ENCODE measurements at regions not wholly inside any gene's neighbourhood (a gene's known extent, or its start where the extent isn't known, plus 50 kb on each side); places are given as distances from the start of the nearest gene placed in this dataset.

- Histone ChIP-seq H3K4me3 (ENCODE audit: low read depth, low read length) (peak overlapping the region; percentile 32; the same call in 1 of the 2 replicates), H3K27ac (ENCODE audit: low read depth, low read length) (peak overlapping the region; percentile 94), H2AFZ (ENCODE audit: low read length, unreplicated experiment) (no peak overlapping the region), H3K36me3 (ENCODE audit: insufficient read depth, low read length) (no peaks in the 10 kb centered on the region), H3K79me2 (ENCODE audit: control insufficient read depth, insufficient read depth, low read length, unreplicated experiment) (no peaks in the 10 kb centered on the region), H3K27me3 (ENCODE audit: insufficient read depth, low read length) (no peaks in the 10 kb centered on the region), H3K4me1 (ENCODE audit: control insufficient read depth, insufficient read depth, low read length, unreplicated experiment) (peaks cover 75% of the 10 kb centered on the region)
These were observed 82.1 kb downstream of the CDC42EP3 start for GRCh38 chr2:37589298-37589697.

- H3K4me1 ChIP-seq (ENCODE audit: control insufficient read depth, insufficient read depth, low read length, unreplicated experiment) = peaks cover 66% of the 10 kb centered on the region
- H3K27me3 ChIP-seq (ENCODE audit: insufficient read depth, low read length) = no peaks in the 10 kb centered on the region
- no peaks in the 10 kb centered on the region for H3K79me2 ChIP-seq (ENCODE audit: control insufficient read depth, insufficient read depth, low read length, unreplicated experiment)
- peak overlapping the region; percentile 28; the same call in 1 of the 2 replicates for H3K4me3 ChIP-seq (ENCODE audit: low read depth, low read length)
- H2AFZ ChIP-seq (ENCODE audit: low read length, unreplicated experiment) = peak overlapping the region; percentile 54
- peak overlapping the region; percentile 94 for H3K27ac ChIP-seq (ENCODE audit: low read depth, low read length)
- H3K36me3 ChIP-seq (ENCODE audit: insufficient read depth, low read length) = 0 out of 2 replicates have a peak, but pooled peaks cover 2% of the 10 kb centered on the region
These were observed 81.3 kb downstream of the CDC42EP3 start for GRCh38 chr2:37590119-37590571.
